Caco-2 (cell line): ENCODE measurements at regions not wholly inside any gene's neighbourhood (a gene's known extent, or its start where the extent isn't known, plus 50 kb on each side); places are given as distances from the start of the nearest gene placed in this dataset.

Experiments used
- BruUV-seq: library from RNA; stranded (reverse); fragments of 400-500 nt; replicated peaks from 2 replicates; lab custom pipeline; 2021; lab: Mats Ljungman, UMichigan
- CTCF ChIA-PET: fragments of 300-600 bp; sonication (Branson Sonifier 250); formaldehyde crosslinking; loops from one replicate; lab custom pipeline; 2022; ENCODE audit warnings: antibody characterized with exemption; lab: Charles Lee
- POLR2A ChIA-PET: fragments of 300-600 bp; sonication (Branson Sonifier 250); formaldehyde crosslinking; loops from one replicate; lab custom pipeline; 2022; ENCODE audit warnings: antibody characterized with exemption; lab: Charles Lee
- DNase-seq, 2 experiments: peaks; one replicate each; pipeline versions ENCODE4 v3.0.0 to v3.0.0-alpha.2; 2020 to 2022
- H3K27me3 ChIP-seq: replicated peaks from 2 replicates; pipeline ENCODE4 v1.6.0; 2011; ENCODE audit warnings: low read length; ENCODE audit not compliant: control insufficient read depth, insufficient read depth
- H3K36me3 ChIP-seq: 2 replicates; pipeline ENCODE4 v1.5.1; 2011; ENCODE audit warnings: low read length; ENCODE audit not compliant: control insufficient read depth, insufficient read depth
- H3K4me1 ChIP-seq: fragments of 250-450 bp; sonication (Bioruptor Pico); 2 replicates; pipeline ENCODE4 v1.5.1; 2020; ENCODE audit warnings: mild to moderate bottlenecking
- H3K4me3 ChIP-seq: 2 replicates; pipeline ENCODE4 v1.5.1; 2011; ENCODE audit warnings: low read depth, mild to moderate bottlenecking, control low read depth, low read length
- H3K9me3 ChIP-seq: fragments of 250-450 bp; sonication (Bioruptor Pico); 2 replicates; pipeline ENCODE4 v1.5.1; 2020; ENCODE audit warnings: mild to moderate bottlenecking, moderate library complexity
- H3K27ac Mint-ChIP-seq: one replicate; pipeline ENCODE4 v1.8.0; 2022; ENCODE audit warnings: mixed read lengths; ENCODE audit not compliant: unreplicated experiment
- H3K27me3 Mint-ChIP-seq: one replicate; pipeline ENCODE4 v1.8.0; 2022; ENCODE audit warnings: mixed read lengths; ENCODE audit not compliant: insufficient read depth, unreplicated experiment
- H3K36me3 Mint-ChIP-seq: one replicate; pipeline ENCODE4 v1.8.0; 2022; ENCODE audit warnings: mild to moderate bottlenecking, mixed read lengths; ENCODE audit not compliant: insufficient read depth, unreplicated experiment
- H3K4me1 Mint-ChIP-seq: one replicate; pipeline ENCODE4 v1.8.0; 2022; ENCODE audit warnings: low read depth, mixed read lengths; ENCODE audit not compliant: unreplicated experiment
- H3K4me3 Mint-ChIP-seq: one replicate; pipeline ENCODE4 v1.8.0; 2022; ENCODE audit warnings: mild to moderate bottlenecking, moderate library complexity, mixed read lengths; ENCODE audit not compliant: unreplicated experiment
- H3K9me3 Mint-ChIP-seq: one replicate; pipeline ENCODE4 v1.8.0; 2022; ENCODE audit warnings: mixed read lengths; ENCODE audit not compliant: unreplicated experiment
- CTCF ChIP-seq, 2 experiments: fragments of 200-600 bp in 1 of 2; IDR thresholded peaks; 1 replicate in 1 of 2; 2 replicates in 1 of 2; pipeline versions ENCODE4 v1.5.1 to v1.8.0; 2011 to 2022; ENCODE audit warnings: antibody characterized with exemption in 1 of 2, control low read depth in 1 of 2, inconsistent platforms in 1 of 2, low read depth in 1 of 2, low read length in 1 of 2, mild to moderate bottlenecking in 1 of 2, moderate library complexity in 1 of 2; ENCODE audit not compliant: insufficient read depth in 1 of 2, severe bottlenecking in 1 of 2, unreplicated experiment in 1 of 2
- intact Hi-C: fragments of 100-400 bp; cut with micrococcal nuclease; formaldehyde crosslinking; loops from one replicate; pipeline ENCODE4 v1.10.0; 2022; ENCODE audit not compliant: unreplicated experiment

- intact Hi-C loops, result no loop called here
- ChIA-PET POLR2A (no interaction called here), CTCF (no interaction called here)
- no peaks in the 10 kb centered on the region for H3K4me1 Mint-ChIP-seq
- no peak for DNase-seq
- no peaks in the 10 kb centered on the region for H3K36me3 ChIP-seq
- no peaks in the 10 kb centered on the region for H3K27me3 Mint-ChIP-seq
- no peaks in the 10 kb centered on the region for H3K9me3 ChIP-seq
- H3K4me3 Mint-ChIP-seq, result no peak overlapping the region
- H3K9me3 Mint-ChIP-seq, result no peaks in the 10 kb centered on the region
- H3K27me3 ChIP-seq, result no peaks in the 10 kb centered on the region
- H3K36me3 Mint-ChIP-seq, result no peaks in the 10 kb centered on the region
- H3K4me3 ChIP-seq, result no peak overlapping the region
- no TSS peak for BruUV-seq
- H3K4me1 ChIP-seq, result peaks cover 17% of the 10 kb centered on the region
- TF ChIP-seq CTCF (IDR thresholded peaks at IDR 0.05; ENCODE audit: insufficient read depth in 1 of 2, low read depth in 1 of 2, low read length in 1 of 2, severe bottlenecking in 1 of 2, unreplicated experiment in 1 of 2), result no peak
- H3K27ac Mint-ChIP-seq, result no peak overlapping the region
Measured at GRCh38 chr1:47693115-47693514, 255.3 kb downstream of the FOXD2 start.

DNA sequence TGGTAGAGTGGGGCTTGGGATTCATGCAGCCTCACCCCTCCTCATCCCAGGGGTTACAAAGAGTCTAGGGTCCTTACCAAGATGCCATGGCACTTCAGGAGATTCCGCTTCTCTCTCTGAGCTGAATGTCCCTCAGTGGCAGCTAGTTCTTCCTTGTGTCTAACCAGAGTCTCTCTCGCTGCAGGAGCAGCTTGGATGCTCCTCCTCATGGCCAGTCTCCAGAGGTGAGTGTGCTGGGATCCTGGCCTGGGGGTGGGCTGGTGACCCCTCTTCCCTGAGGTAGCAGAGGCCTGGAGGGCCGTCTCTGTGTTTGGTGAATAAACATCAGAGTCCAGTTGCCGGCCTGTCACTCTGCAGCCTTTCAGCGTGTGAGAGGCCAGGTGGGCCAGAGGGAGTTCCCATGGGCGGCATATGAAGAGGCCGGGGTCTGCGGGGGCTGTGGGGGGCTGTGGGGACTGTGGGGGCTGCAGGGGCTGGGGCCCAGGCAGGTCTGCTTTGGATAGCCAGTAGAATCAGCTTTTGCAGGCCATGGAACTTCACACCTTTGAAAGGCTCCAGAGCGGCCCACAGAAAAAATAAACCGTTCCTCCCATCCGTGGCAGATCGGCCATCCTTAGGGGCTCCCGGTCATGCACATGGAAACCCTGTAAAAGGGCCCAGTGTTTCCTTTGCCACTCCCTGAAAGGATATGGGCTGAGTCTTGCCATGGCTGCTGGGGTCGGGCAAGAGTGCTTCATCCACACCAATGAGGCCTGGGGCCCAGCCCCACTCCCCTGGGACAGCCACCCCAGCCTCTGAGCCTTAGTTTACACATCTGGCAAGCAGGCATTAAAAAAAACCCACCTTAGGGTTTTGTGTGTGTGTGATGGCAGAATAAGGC, 256.4 kb downstream of the FOXD2 start:
- Histone ChIP-seq H3K4me3 (no peak overlapping the region), H3K36me3 (no peaks in the 10 kb centered on the region), H3K9me3 (no peaks in the 10 kb centered on the region), H3K27me3 (no peaks in the 10 kb centered on the region), H3K4me1 (peaks cover 17% of the 10 kb centered on the region)
- H3K27me3 Mint-ChIP-seq, result no peaks in the 10 kb centered on the region
- no peaks in the 10 kb centered on the region for H3K36me3 Mint-ChIP-seq
- intact Hi-C loops, result no loop called here
- H3K9me3 Mint-ChIP-seq, result no peaks in the 10 kb centered on the region
- no peak overlapping the region for H3K4me3 Mint-ChIP-seq
- ChIA-PET POLR2A (no interaction called here), CTCF (no interaction called here)
- H3K27ac Mint-ChIP-seq, result no peak overlapping the region
- H3K4me1 Mint-ChIP-seq, result no peaks in the 10 kb centered on the region
- no TSS peak for BruUV-seq
- no peak for DNase-seq
- no peak for TF ChIP-seq CTCF (IDR thresholded peaks at IDR 0.05; ENCODE audit: insufficient read depth in 1 of 2, low read depth in 1 of 2, low read length in 1 of 2, severe bottlenecking in 1 of 2, unreplicated experiment in 1 of 2)

DNA sequence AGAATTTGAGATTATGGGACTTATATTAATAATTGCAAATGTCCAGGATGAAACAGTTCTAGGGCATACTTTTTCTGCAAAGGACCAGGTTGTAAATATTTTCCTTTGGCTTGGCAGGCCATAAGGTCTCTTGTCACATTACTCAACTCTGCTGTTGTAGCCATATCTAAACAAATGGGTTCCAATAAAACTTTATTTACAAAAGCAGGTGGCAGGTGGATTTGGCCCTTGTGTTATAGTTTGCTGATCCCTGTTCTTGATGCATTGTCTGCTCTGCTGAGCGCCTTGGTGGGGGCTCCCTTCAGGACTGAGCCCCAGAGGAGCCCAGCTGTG, 258.5 kb downstream of the FOXD2 start:
- no peak overlapping the region for H3K27ac Mint-ChIP-seq
- H3K4me3 Mint-ChIP-seq, result no peak overlapping the region
- H3K36me3 ChIP-seq, result no peaks in the 10 kb centered on the region
- no peak overlapping the region for H3K4me3 ChIP-seq
- TF ChIP-seq CTCF (IDR thresholded peaks at IDR 0.05; ENCODE audit: insufficient read depth in 1 of 2, low read depth in 1 of 2, low read length in 1 of 2, severe bottlenecking in 1 of 2, unreplicated experiment in 1 of 2), result no peak
- H3K9me3 Mint-ChIP-seq, result no peaks in the 10 kb centered on the region
- ChIA-PET CTCF (interaction anchor here (0.6 to 0.8 kb wide), 2 partner anchors 30 to 259 kb away, joined by 3 read pairs; partner anchors contain the start of gene FOXD2), POLR2A (no interaction called here)
- intact Hi-C loops, result loop anchor here (5.0 kb wide), 1 partner anchor 44 kb away; no protein-coding TSS in a partner anchor
- no TSS peak for BruUV-seq
- DNase-seq, result no peak
- H3K27me3 ChIP-seq, result no peaks in the 10 kb centered on the region
- H3K9me3 ChIP-seq, result no peaks in the 10 kb centered on the region
- no peaks in the 10 kb centered on the region for H3K27me3 Mint-ChIP-seq
- no peaks in the 10 kb centered on the region for H3K4me1 Mint-ChIP-seq
- H3K4me1 ChIP-seq, result peaks cover 17% of the 10 kb centered on the region
- H3K36me3 Mint-ChIP-seq, result no peaks in the 10 kb centered on the region
